Large intestine (tissue), 3 donors: ENCODE measurements at regions not wholly inside any gene's neighbourhood (a gene's known extent, or its start where the extent isn't known, plus 50 kb on each side); places are given as distances from the start of the nearest gene placed in this dataset.

Experiments used
- DNase-seq, 2 donors: peaks; one replicate each; pipeline versions ENCODE4 v3.0.0 to v3.0.0-alpha.2; 2013
- H3K27ac ChIP-seq: one replicate; pipeline ENCODE4 v1.5.1; 2013; ENCODE audit warnings: low read length
- H3K27me3 ChIP-seq: 2 replicates; pipeline ENCODE4 v1.6.1; 2013; ENCODE audit warnings: low read length; ENCODE audit not compliant: control insufficient read depth, insufficient read depth
- H3K36me3 ChIP-seq: 2 replicates; pipeline ENCODE4 v1.6.1; 2013; ENCODE audit warnings: low read length; ENCODE audit not compliant: control insufficient read depth, insufficient read depth
- H3K4me1 ChIP-seq: one replicate; pipeline ENCODE4 v1.6.1; 2013; ENCODE audit warnings: low read length; ENCODE audit not compliant: control insufficient read depth, insufficient read depth
- H3K4me3 ChIP-seq: one replicate; pipeline ENCODE4 v1.5.1; 2013; ENCODE audit warnings: low read length
- H3K9me3 ChIP-seq: one replicate; pipeline ENCODE4 v1.6.1; 2013; ENCODE audit warnings: mild to moderate bottlenecking, low read depth, low read length, moderate library complexity; ENCODE audit not compliant: control insufficient read depth
- WGBS: methylation state at CpG from one replicate; pipeline ENCODE4 v1.1.5; 2013; ENCODE audit warnings: low lambda C conversion rate; ENCODE audit not compliant: insufficient coverage; 5-methylcytosine and 5-hydroxymethylcytosine counted together

DNA sequence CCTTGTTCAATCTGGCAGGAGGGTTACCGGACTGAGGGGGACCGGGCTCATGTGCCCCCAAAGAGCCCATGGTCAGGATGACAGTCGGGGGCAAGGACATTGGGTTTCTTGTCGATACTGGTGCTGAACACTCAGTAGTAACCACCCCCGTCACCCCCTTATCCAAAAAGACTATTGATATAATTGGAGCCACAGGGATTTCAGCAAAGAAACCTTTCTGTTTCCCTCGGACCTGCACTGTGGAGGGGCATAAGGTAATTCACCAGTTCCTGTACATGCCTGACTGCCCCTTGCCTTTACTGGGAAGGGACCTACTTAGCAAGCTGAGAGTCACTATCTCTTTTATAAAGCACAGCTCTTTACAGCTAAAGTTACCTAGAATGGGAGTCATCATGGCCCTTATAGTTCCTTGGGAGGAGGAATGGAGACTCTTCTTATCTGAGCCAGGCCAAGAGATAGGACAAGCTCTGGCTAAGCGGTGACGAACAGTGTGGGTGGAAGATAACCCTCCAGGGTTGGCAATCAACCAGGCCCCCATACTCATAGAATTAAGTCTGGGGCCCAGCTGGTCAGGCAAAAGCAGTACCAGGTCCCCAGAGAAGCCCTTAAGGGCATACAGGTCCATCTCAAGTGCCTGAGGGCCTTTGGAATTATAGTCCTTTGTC lies 603.7 kb downstream of the UQCRFS1 start:
- WGBS = no CpG with 5 or more reads among the region's 8 CpGs
- no peaks in the 10 kb centered on the region for H3K27me3 ChIP-seq
- H3K4me1 ChIP-seq = no peaks in the 10 kb centered on the region
- no peak for DNase-seq
- H3K27ac ChIP-seq = no peak overlapping the region
- no peak overlapping the region for H3K4me3 ChIP-seq
- H3K36me3 ChIP-seq = no peaks in the 10 kb centered on the region
- no peaks in the 10 kb centered on the region for H3K9me3 ChIP-seq

DNA sequence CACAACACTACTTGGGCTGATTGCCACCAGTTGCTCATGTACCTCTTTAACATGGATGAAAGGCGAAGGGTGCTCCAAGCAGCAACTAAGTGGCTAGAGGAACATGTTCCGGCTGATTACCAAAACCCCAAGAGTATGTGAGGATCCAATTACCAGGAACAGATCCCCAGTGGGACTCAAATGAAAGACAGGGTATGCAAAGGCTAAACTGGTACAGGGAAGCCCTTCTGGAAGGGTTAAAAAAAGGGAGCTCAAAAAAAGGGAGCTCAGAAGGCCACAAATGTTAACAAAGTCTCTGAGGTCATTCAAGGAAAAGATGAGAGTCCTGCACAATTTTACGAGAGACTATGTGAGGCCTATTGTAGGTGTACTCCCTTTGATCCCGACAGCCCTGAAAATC lies 604.7 kb downstream of the UQCRFS1 start:
- Histone ChIP-seq H3K27ac (no peak overlapping the region), H3K9me3 (no peaks in the 10 kb centered on the region), H3K4me1 (no peaks in the 10 kb centered on the region), H3K27me3 (no peaks in the 10 kb centered on the region), H3K36me3 (no peaks in the 10 kb centered on the region), H3K4me3 (no peak overlapping the region)
- WGBS = 100% methylated on average over 2 of the region's 4 CpGs
- no peak for DNase-seq

DNA sequence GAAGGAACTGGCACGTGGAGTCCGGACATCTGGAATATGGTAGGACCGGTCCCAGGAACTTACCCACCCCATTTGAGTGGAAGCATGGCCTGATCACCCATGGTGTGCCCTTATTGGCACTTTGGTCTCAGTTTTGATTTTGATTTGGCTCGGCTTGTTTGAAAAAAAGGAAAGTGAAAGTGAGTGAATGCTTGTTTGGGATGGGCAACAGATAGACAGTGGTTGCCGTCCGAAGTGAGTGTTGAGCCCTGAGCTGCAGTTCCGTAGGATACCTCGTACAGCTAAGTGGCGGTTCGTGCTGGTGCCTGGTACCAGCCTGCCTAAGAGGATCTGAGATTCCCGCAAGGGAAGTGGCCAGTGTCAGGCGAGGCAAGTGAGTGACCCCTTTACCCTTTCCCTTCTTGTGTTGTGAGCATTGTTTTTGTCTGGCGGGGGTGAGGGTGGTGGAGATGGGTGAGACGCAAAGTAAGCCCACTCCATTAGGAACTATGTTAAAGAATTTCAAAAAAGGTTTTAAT lies 605.8 kb downstream of the UQCRFS1 start:
- DNase-seq = no peak
- no CpG with 5 or more reads among the region's 14 CpGs for WGBS
- no peaks in the 10 kb centered on the region for H3K9me3 ChIP-seq

DNA sequence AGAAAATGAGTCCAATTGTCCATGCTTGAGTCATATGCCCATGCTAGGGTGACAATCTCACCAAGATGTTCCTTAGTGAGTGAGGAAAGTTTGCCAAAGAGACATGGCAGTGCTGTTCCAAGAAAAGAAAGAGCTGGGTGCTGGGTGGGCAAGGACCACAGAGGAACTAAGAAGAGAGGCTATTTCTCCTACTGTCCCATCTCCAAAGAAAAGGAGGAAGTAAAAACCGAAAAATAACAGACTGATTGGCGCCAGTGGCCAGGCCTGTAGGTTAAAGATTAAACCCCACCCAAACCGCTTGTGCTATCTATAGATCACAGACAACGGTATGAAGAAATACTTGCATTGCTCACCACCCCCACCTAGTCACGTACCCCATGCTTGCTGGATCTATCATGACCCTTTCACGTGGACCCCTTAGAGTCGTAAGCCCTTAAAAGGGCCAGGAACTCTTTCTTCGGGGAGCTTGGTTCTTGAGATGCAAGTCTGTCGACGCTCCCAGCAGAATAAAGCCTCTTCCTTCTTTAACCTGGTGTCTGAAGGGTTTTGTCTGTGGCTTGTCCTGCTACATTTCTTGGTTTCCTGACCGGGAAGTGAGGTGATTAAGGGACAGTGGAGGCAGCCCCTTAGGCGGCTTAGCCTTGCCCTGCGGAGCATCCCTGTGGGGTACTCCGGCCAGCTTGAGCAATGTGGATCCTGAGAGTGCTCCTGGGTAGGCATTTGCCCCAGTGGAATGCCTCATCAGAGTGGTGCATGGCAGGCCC lies 606.5 kb downstream of the UQCRFS1 start:
- Histone ChIP-seq H3K4me1 (no peaks in the 10 kb centered on the region), H3K4me3 (no peak overlapping the region), H3K27me3 (no peaks in the 10 kb centered on the region), H3K36me3 (no peaks in the 10 kb centered on the region), H3K27ac (no peak overlapping the region), H3K9me3 (no peaks in the 10 kb centered on the region)
- WGBS = no CpG with 5 or more reads among the region's 14 CpGs
- no peak for DNase-seq

More for the DNA sequence above, 605.8 kb downstream of the UQCRFS1 start:
- Histone ChIP-seq H3K27ac (no peak overlapping the region), H3K27me3 (no peaks in the 10 kb centered on the region), H3K4me1 (no peaks in the 10 kb centered on the region), H3K36me3 (no peaks in the 10 kb centered on the region), H3K4me3 (no peak overlapping the region)

- H3K4me3 ChIP-seq = no peak overlapping the region
- no peaks in the 10 kb centered on the region for H3K4me1 ChIP-seq
- no peaks in the 10 kb centered on the region for H3K27me3 ChIP-seq
- no peaks in the 10 kb centered on the region for H3K36me3 ChIP-seq
- DNase-seq = no peak
- H3K9me3 ChIP-seq = no peaks in the 10 kb centered on the region
- no peak overlapping the region for H3K27ac ChIP-seq
- WGBS = 93% methylated on average over 2 of the region's 8 CpGs
These were observed 607.3 kb downstream of the UQCRFS1 start for GRCh38 chr19:28605501-28606268.

DNA sequence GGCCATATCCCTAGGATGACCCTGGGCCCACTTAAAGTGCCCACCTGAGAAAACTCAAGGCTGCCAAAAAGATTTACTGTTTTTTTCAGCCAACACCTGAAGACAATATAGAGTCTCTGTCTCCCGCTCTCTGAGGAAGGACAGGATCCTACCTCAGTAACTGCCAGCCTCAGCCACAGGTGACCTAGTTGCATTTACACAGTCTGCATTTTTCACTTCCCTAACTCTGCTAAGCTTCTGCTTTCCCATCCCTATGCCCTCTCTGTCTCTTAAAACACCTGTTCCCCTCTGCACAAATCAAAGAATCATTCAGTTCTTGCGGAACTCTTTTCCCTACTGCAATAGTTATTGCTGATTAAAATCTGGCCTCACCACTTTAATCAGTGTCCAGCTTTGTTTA lies 609.5 kb downstream of the UQCRFS1 start:
- Histone ChIP-seq H3K9me3 (no peaks in the 10 kb centered on the region), H3K27ac (no peak overlapping the region), H3K27me3 (no peaks in the 10 kb centered on the region), H3K4me3 (no peak overlapping the region), H3K4me1 (no peaks in the 10 kb centered on the region), H3K36me3 (no peaks in the 10 kb centered on the region)
- WGBS = 88% methylated on average over 1 of the region's 2 CpGs
- DNase-seq = no peak

DNA sequence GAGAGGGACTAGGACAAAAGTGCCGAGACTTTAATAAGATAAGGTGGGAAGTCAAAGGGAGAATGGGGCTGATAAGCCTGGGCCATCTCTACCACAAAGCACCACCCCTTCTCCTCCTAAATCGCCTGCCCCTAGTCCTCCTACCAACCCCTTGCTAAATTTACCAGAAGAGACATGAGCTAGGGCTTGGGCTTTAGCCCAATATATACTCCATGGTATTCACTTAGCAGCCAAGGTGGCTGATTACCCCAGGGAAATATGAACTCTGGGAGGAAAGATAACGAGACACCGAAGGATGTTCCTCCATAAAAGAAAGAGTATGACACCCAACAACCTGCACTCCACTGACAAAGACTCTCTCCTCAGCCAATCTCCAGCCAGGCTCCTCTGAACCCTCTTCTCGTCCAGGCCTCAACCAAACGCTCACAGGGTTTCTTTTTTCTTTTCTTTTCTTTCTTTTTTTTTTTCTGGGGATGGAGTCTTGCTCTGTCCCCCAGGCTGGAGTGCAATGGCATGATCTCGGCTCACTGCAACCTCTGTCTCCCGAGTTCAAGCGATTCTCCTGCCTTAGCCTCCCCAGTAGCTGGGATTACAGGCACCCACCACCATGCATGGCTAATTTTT lies 610.2 kb downstream of the UQCRFS1 start:
- Histone ChIP-seq H3K9me3 (no peaks in the 10 kb centered on the region), H3K4me3 (no peak overlapping the region), H3K4me1 (no peaks in the 10 kb centered on the region), H3K27ac (no peak overlapping the region), H3K36me3 (no peaks in the 10 kb centered on the region), H3K27me3 (no peaks in the 10 kb centered on the region)
- 65% methylated on average over 3 of the region's 9 CpGs for WGBS
- DNase-seq = no peak

DNA sequence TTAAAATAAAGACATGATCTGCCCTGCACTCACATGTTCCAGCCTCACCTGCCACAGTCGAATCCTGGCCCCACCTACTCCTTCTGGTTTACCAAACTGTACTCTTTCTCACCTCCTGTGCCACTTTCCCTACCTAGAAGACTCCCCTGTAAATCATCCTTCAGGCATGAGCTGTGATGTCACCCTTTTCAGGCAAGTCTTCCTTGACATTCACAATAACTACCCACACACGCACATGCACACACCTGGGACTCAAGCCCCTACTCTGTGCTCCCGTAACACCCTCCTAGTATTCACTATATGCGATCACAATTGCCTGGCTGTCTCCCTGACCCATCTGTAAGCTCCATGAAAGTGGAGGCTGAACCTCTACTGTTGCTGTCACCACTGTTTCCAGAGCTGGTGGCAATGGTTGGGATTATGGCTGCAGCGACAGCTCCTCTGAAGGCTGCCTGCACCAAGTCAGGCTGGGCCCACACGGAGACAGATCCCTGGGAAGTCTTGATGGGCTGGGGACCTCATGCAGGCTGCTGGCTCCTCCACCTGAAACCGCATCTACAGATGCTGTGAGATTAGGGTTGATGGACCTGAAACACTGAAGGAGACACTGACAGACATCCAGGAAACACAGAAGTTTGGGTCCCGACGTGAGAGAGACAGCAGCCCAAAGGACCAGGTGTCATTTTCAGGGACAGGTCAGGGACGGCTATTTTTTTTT lies 611.1 kb downstream of the UQCRFS1 start:
- DNase-seq = no peak
- no CpG with 5 or more reads among the region's 10 CpGs for WGBS
- Histone ChIP-seq H3K4me1 (no peaks in the 10 kb centered on the region), H3K27me3 (no peaks in the 10 kb centered on the region), H3K27ac (no peak overlapping the region), H3K36me3 (no peaks in the 10 kb centered on the region), H3K4me3 (no peak overlapping the region), H3K9me3 (no peaks in the 10 kb centered on the region)

GRCh38 chr19:28598861-28599260 lies 614.1 kb downstream of the UQCRFS1 start:
- H3K4me1 ChIP-seq = no peaks in the 10 kb centered on the region
- WGBS = no CpG with 5 or more reads among the region's 3 CpGs
- no peaks in the 10 kb centered on the region for H3K36me3 ChIP-seq
- H3K4me3 ChIP-seq = no peak overlapping the region
- H3K27me3 ChIP-seq = no peaks in the 10 kb centered on the region
- DNase-seq = no peak
- no peaks in the 10 kb centered on the region for H3K9me3 ChIP-seq
- H3K27ac ChIP-seq = no peak overlapping the region
